ENCODE measurements at regions not wholly inside any gene's neighbourhood (a gene's known extent, or its start where the extent isn't known, plus 50 kb on each side); places are given as distances from the start of the nearest gene placed in this dataset.

- TF ChIP-seq CTCF (IDR thresholded peaks at IDR 0.05; ENCODE audit: control extremely low read depth in 1 of 3, insufficient read depth in 1 of 3, low read depth in 1 of 3, low read length in 3 of 3) (peak; percentile 65 to 81 (median 76)), CHD1 (IDR thresholded peaks at IDR 0.05; ENCODE audit: low read depth, low read length) (no peak)
These were observed 436.7 kb downstream of the RNF144B start (continued) for GRCh38 chr6:18823782-18824386.

Measured in H1 (cell line).